HG03469 (cell line): ENCODE measurements at regions not wholly inside any gene's neighbourhood (a gene's known extent, or its start where the extent isn't known, plus 50 kb on each side); places are given as distances from the start of the nearest gene placed in this dataset.
"Not testable (repeated sequence)": the region's sequence is repeated elsewhere in the genome, so short reads cannot be mapped to it uniquely, and the experiment has no call there.

Source experiments
- ATAC-seq: cut with Tn5 transposase; IDR thresholded peaks from one replicate; pipeline ENCODE4 v1.9.1; 2021; ENCODE audit warnings: mild to moderate bottlenecking, moderate library complexity, moderate number of reproducible peaks; ENCODE audit not compliant: unreplicated experiment

DNA sequence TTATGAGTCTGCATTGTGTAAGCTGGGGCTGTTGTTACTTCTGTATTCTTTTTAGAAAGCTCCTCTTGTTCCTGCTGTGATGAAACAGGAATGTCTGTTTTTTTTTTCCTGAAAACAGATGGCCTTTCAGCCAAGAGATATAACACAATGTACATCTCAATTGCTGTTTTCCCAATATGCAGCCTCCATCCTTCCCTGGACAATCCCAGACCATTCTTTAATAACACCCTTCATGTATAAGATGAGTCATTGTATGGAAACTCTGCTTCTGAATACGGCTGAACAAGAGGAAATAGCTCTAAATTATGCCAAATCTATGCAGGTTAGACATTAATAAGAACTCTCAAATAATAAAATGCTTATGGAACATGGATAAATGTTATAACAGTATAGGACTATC lies 60.2 kb upstream of the LRRC4C start:
- no peak for ATAC-seq

DNA sequence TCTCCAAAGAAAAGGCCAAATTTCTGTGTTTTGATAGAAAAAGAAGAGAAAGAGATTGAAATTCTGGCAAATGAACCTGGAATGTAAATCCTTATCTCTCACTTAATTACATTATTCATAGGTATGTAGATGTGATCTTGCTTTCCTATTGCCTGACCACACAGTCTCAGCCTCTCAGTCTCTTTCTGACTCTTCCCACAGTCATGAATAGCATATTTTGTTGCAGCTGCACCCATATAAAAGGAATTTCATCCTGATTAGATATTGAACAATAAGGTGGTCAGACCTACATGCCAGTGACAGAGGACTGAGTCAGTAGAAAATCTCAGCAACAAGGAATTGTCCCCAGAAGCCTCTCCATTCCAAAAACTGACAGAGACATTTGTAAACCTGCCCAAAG lies 62.9 kb upstream of the LRRC4C start:
- no peak for ATAC-seq

DNA sequence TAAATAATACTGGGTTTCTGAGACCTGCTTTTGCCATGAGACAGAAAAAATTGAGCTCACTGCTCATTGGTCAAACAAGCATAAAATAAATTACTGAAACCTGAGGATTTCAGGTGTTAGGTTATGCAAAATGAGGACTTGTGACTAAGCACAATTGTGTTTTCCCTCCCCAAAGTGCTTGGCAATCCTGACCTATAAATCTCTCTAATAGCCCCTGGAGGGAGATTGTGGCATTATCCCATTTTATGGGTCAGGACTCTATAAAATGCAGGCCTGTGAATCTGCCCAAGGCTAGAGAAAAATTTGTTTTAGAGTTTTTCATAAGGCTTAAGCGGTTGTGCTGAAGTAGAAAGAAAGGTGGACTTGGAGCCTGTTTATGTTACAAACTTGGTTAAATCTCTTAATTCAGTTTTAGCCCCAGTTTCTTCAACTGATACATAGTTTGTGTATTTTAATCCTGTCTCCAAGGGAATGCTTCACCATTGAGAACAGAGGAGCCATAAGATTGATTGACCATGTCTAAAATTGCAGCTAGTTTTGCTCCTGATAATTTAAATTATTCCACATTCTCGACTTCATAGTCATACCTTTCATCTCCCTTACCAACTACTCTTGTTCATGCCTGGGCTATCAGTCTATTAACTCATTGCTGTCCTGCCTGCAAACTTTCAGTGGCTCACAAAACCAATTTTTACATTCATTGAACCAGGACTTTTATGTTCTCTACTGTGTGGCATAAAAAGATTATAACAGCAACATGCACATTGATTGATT lies 63.6 kb upstream of the LRRC4C start:
- ATAC-seq = no peak

DNA sequence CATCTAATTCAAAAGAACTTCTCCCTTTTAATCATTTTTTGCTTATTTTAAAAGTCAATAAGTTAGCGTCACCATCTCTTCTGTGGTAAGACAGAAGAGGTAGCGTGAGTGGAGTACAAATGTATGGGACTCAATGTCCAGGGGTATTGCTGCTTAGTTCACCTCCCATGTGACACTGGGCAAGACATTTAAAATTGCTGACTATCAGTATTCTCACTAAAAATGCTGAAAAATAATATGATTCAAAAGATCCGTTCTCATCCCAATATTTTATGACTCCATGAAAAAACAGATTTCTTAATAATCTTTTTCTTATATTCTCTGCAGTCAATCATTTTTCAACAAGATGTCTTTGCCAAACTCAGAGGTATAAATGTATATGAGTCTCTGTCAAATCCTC lies 68.1 kb upstream of the LRRC4C start:
- no peak for ATAC-seq

- ATAC-seq = no peak
Observed at GRCh38 chr11:41532413-41532812, 73.0 kb upstream of the LRRC4C start.

GRCh38 chr11:41533761-41534160 lies 74.3 kb upstream of the LRRC4C start:
- ATAC-seq = no peak

GRCh38 chr11:41534391-41534790 lies 74.9 kb upstream of the LRRC4C start:
- ATAC-seq = no peak

GRCh38 chr11:41534861-41535260 lies 75.4 kb upstream of the LRRC4C start:
- ATAC-seq = no peak

GRCh38 chr11:41536021-41536568 lies 76.6 kb upstream of the LRRC4C start:
- no peak for ATAC-seq

GRCh38 chr11:41544902-41545301 lies 85.5 kb upstream of the LRRC4C start:
- not testable (repeated sequence) for ATAC-seq

- no peak for ATAC-seq
Observed at GRCh38 chr11:41578421-41579051, 119.1 kb upstream of the LRRC4C start.

DNA sequence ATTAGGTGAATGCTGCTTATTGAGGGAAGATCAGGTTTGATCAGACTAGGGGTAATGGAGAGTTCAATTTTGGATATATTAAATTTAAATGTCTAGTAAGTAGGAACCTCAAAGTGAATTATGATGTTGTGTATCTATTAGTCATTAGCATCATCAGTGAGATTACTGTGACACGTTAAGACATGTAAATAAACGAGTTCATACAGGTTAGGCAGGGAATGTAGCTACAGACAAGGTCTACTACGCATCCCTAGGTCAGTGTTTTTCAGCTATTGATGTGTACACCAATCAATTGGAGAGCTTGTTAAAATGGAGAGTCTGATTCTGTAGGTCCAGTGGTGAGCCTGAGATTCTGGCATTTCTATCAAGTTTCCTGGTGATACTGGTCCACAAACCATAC lies 120.1 kb upstream of the LRRC4C start:
- no peak for ATAC-seq

- ATAC-seq = no peak
Observed at GRCh38 chr11:41609511-41609910, 150.1 kb upstream of the LRRC4C start.

DNA sequence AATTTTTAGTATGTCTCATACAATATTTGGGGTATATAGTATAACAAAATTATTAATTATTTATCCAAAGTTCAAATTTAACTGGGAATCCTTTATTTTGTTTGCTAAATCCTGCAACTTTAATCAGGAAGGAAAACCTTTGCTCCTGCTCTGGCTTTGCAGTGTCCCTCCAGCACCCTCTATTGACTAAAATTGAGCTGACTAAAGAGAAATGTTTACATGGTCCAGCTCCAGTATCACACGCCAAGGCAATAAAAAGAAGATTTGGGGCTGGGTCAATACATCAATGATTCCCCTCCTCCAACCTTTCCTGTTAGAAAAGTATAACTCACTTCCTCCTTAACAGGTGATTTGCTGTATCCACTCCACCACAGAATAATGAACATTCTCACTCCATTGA lies 153.0 kb upstream of the LRRC4C start:
- no peak for ATAC-seq

- ATAC-seq = no peak
Observed at GRCh38 chr11:41613326-41613725, 153.9 kb upstream of the LRRC4C start.

DNA sequence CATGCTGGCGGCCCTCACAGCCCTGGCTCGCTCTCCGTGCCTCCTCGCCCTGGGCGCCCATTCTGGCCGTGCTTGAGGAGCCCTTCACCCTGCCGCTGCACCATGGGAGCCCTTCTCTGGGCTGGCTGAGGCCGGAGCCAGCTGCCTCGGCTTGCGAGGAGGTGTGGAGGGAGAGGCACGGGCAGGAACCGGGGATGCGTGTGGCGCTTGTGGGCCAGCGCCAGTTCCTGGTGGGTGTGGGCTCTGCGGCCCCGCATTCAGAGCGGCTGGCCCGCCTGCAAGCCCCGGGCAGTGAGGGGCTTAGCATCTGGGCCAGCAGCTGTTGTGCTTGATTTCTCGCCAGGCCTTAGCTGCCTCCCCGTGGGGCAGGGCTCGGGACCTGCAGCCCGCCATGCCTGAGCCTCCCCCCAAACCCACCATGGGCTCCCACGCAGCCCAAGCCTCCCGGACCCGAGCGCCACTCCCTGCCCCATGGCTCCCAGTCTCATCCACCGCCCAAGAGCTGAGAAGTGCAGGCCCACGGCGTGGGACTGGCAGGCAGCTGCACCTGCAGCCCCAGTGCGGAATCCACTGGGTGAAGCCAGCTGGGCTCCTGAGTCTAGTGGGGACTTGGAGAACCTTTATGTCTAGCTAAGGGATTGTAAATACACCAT lies 163.4 kb upstream of the LRRC4C start:
- no peak for ATAC-seq

DNA sequence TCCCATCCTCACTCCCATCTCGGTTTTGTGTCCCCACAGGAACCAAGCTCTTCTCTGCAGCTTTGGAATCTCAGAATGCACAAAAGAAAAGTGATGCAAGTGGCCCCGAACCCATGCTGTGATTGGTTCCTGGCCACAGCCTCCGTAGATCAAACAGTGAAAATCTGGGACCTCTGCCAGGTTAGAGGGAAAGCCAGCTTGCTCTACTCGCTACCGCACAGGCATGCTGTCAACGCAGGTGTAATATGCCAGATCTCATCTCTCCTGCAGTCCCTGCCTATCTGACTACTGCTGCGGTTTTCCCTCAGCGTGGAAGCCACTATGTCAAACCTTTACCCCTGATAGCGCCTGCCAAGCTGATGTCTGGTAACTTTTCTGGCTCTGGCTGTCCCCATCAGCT lies 200.5 kb upstream of the LRRC4C start:
- ATAC-seq = no peak

DNA sequence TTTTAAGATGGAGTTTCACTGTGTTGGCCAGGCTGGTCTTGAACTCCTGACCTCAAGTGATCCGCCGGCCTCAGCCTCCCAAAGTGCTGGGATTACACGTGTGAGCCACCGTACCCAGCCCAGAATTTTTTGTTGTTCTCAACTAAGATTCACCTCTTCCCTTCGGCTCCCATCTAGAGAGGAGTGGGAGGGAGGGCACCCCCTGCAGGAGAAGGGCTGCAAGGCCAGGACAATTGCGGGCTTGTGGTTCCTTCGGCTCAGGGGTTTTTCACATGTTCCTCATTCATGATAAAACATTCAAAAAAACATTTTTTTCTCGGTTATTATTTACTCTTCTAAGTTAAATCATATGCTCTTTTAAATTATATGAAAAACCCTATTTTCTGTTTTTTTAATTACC lies 201.1 kb upstream of the LRRC4C start:
- no peak for ATAC-seq

- ATAC-seq = no peak
Observed at GRCh38 chr11:41665441-41666360, 206.2 kb upstream of the LRRC4C start.

- no peak for ATAC-seq
Observed at GRCh38 chr11:41666951-41667653, 207.7 kb upstream of the LRRC4C start.
